ENCODE measurements at regions not wholly inside any gene's neighbourhood (a gene's known extent, or its start where the extent isn't known, plus 50 kb on each side); places are given as distances from the start of the nearest gene placed in this dataset.

DNA sequence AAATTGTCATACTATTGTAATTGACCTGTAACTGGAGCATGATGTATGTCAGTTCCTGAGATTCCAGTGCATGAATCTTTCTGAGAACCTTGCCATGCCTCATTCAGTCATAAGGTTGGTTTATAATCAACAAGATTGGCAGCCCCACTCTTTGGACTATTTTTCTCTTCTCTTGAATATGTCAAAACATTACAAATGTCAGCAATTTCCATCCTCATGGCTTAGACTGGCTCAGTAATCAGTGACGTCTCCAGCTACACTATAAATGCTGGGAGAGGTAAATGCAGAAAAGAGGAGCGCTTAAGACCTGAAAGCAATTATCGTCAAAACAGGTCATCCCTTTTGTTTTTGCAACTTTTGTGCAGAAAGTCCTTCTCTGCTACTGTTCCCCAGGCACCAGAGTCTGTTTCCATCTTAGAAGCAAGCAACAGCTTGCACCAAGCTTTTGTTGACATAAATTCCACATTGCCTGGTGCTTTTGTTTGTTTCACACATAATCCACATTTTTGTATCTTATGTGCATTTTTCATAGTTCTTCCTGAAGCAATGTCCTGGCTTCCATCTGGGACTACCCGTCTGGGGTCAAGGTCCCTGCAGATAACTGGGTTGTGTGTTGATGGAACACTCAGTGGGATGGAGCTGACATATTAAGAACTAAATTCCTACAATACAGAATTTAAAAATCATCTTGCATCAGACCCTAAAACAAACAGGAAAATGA is 149.8 kb downstream of the OSR1 start:
- TF ChIP-seq, protein P1, sequence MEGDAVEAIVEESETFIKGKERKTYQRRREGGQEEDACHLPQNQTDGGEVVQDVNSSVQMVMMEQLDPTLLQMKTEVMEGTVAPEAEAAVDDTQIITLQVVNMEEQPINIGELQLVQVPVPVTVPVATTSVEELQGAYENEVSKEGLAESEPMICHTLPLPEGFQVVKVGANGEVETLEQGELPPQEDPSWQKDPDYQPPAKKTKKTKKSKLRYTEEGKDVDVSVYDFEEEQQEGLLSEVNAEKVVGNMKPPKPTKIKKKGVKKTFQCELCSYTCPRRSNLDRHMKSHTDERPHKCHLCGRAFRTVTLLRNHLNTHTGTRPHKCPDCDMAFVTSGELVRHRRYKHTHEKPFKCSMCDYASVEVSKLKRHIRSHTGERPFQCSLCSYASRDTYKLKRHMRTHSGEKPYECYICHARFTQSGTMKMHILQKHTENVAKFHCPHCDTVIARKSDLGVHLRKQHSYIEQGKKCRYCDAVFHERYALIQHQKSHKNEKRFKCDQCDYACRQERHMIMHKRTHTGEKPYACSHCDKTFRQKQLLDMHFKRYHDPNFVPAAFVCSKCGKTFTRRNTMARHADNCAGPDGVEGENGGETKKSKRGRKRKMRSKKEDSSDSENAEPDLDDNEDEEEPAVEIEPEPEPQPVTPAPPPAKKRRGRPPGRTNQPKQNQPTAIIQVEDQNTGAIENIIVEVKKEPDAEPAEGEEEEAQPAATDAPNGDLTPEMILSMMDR (IDR thresholded peaks at IDR 0.05): no peak
- no peak for TF ChIP-seq POLR2A (IDR thresholded peaks at IDR 0.05)

All from esophagus squamous epithelium (tissue), 4 donors.